ENCODE measurements at regions not wholly inside any gene's neighbourhood (a gene's known extent, or its start where the extent isn't known, plus 50 kb on each side); places are given as distances from the start of the nearest gene placed in this dataset.

DNA sequence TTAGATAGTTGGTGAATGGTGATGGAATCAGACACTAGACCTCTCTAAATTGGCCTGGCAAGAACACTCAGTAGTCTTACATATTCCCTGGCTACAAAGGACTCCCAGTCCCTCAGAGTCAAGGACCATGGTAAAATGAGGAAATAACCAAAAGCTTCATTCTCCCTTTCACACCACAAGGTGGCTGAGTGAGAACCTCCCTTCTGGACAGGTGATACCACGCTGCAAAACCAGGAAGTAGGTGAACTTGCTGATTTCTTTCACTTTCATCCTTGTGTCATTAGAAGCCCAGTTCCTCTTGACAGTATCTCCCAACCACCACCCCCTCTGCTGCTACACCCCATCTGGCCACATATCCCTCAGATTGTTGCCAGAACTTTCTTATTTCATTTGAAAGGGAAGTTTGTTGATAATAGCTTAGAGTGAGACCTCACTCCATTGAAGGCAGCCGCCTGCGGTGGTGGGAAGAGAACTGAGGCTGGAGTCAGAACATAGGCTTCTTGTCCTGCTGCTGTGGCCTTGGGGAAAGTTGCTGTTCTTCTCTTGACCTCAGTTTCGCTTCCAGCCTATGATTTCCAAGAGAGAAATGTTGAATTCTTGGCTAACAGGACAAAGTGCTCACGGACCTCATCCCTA, 290.6 kb upstream of the CCL2 start:
- Histone ChIP-seq H2AFZ (ENCODE audit: low read length) (peak overlapping the region; percentile 58), H3K4me3 (replicated peaks in 1 of 3; ENCODE audit: insufficient read depth in 1 of 3, low read depth in 2 of 3, low read length in 3 of 3) (no peak overlapping the region; a peak in 1 of 6 replicates), H3K36me3 (replicated peaks in 1 of 2; ENCODE audit: control insufficient read depth in 1 of 2, insufficient read depth in 2 of 2, low read length in 2 of 2) (no peaks in the 10 kb centered on the region), H3K4me1 (ENCODE audit: insufficient read depth, low read length) (no peaks in the 10 kb centered on the region), H3K27ac (ENCODE audit: extremely low read length, insufficient read depth, low read length) (no peak overlapping the region), H3K27me3 (ENCODE audit: control insufficient read depth in 1 of 2, insufficient read depth in 2 of 2, low read length in 2 of 2) (no peaks in the 10 kb centered on the region; a peak in 3 of 5 replicates), H4K20me1 (ENCODE audit: insufficient read depth, low read length) (no peaks in the 10 kb centered on the region), H3K9me3 (ENCODE audit: low read length) (peaks cover 19% of the 10 kb centered on the region), H3K9ac (ENCODE audit: insufficient read depth, low read depth, low read length) (no peak overlapping the region), H3K79me2 (ENCODE audit: insufficient read depth, low read length) (no peaks in the 10 kb centered on the region), H3K4me2 (ENCODE audit: low read depth, low read length) (peak overlapping the region; percentile 37)
- ChIA-PET POLR2A (no interaction called here), CTCF (ENCODE audit: low intra/inter-chr PET ratio, low total read pairs) (interaction anchor here (0.6 kb wide), 1 partner anchor 182 kb away, joined by 3 read pairs; no protein-coding TSS in a partner anchor)
- ATAC-seq (peak; percentile 71), FAIRE-seq (no peak), DNase-seq (ENCODE audit: low spot score) (peak; percentile 23)
- intact Hi-C loops (cut with micrococcal nuclease; ENCODE audit: unreplicated experiment), result no loop called here
- in situ Hi-C loops (cut with HindIII; ENCODE audit: extremely low pct_ligation_motif_present, low pct_unique_long_range_greater_than_20kb), result no loop called here
- TF ChIP-seq ELF1 (CRISPR knock-in tag; IDR thresholded peaks at IDR 0.05) (peak; percentile 78), GABPA (IDR thresholded peaks at IDR 0.05; ENCODE audit: low read depth, low read length) (no peak), GABPA (CRISPR knock-in tag; IDR thresholded peaks at IDR 0.05; ENCODE audit: low read depth) (no peak), ELF3 (CRISPR knock-in tag; IDR thresholded peaks at IDR 0.05) (peak; percentile 36; the same call in 1 of the 2 replicates), ZBTB1 (CRISPR knock-in tag; IDR thresholded peaks at IDR 0.05; ENCODE audit: borderline replicate concordance) (no peak), ZFP90 (CRISPR knock-in tag; IDR thresholded peaks at IDR 0.05; ENCODE audit: borderline replicate concordance) (no peak), ZNF550 (CRISPR knock-in tag; IDR thresholded peaks at IDR 0.05; ENCODE audit: borderline replicate concordance) (no peak), KAT8 (CRISPR knock-in tag; IDR thresholded peaks at IDR 0.05) (0 out of 2 replicates have a peak, but pooled peaks have one; percentile 16), TBP (CRISPR knock-in tag; IDR thresholded peaks at IDR 0.05) (no peak), ZNF749 (CRISPR knock-in tag; IDR thresholded peaks at IDR 0.05; ENCODE audit: borderline replicate concordance) (no peak), ZNF326 (CRISPR knock-in tag; IDR thresholded peaks at IDR 0.05; ENCODE audit: borderline replicate concordance) (no peak), NFE2 (CRISPR knock-in tag; IDR thresholded peaks at IDR 0.05) (no peak)
- TF ChIP-seq, protein P1, sequence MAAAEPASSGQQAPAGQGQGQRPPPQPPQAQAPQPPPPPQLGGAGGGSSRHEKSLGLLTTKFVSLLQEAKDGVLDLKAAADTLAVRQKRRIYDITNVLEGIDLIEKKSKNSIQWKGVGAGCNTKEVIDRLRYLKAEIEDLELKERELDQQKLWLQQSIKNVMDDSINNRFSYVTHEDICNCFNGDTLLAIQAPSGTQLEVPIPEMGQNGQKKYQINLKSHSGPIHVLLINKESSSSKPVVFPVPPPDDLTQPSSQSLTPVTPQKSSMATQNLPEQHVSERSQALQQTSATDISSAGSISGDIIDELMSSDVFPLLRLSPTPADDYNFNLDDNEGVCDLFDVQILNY (CRISPR knock-in tag; conservative IDR thresholded peaks at IDR 0.05), result no peak
- no TSS peak for BruUV-seq (replicated peaks)
- WGBS (ENCODE audit: low lambda C conversion rate), result 0% methylated on average over 5 of the region's 5 CpGs

Measured in HepG2 (cell line).